Testis (tissue), 2 donors: ENCODE measurements at regions not wholly inside any gene's neighbourhood (a gene's known extent, or its start where the extent isn't known, plus 50 kb on each side); places are given as distances from the start of the nearest gene placed in this dataset.
A peak's percentile ranks its signal among the peaks of the same experiment; 100 is the strongest.

Source experiments
- DNase-seq: peaks from one replicate; pipeline ENCODE4 v3.0.0-alpha.2; 2019
- H3K27ac ChIP-seq, 2 donors: fragments of 200-600 bp; sonication (generic); one replicate each; pipeline ENCODE4 v1.5.1; 2019
- H3K27me3 ChIP-seq: fragments of 200-600 bp; sonication (generic); one replicate; pipeline ENCODE4 v1.5.1; 2019
- H3K36me3 ChIP-seq: fragments of 200-600 bp; sonication (generic); one replicate; pipeline ENCODE4 v1.5.1; 2017; ENCODE audit warnings: low read depth; ENCODE audit errors: missing control alignments
- H3K4me1 ChIP-seq: fragments of 200-600 bp; sonication (generic); one replicate; pipeline ENCODE4 v1.5.1; 2019
- H3K4me3 ChIP-seq, 2 donors: fragments of 200-600 bp; sonication (generic); one replicate each; pipeline ENCODE4 v1.5.1; 2017 to 2019
- H3K9me3 ChIP-seq: fragments of 200-600 bp; sonication (generic); one replicate; pipeline ENCODE4 v1.5.1; 2017
- CTCF ChIP-seq, 3 experiments: fragments of 450-650 bp in 2 of 3; fragments of 200-600 bp in 1 of 3; sonication (generic) in 1 of 3; IDR thresholded peaks; one replicate each; pipeline ENCODE4 v1.5.1; 2016 to 2019; ENCODE audit warnings: antibody characterized with exemption in 3 of 3, mild to moderate bottlenecking in 2 of 3, moderate library complexity in 1 of 3
- POLR2A ChIP-seq: fragments of 450-650 bp; IDR thresholded peaks from one replicate; pipeline ENCODE4 v1.6.1; 2017; ENCODE audit warnings: antibody characterized with exemption, mild to moderate bottlenecking, moderate library complexity
- WGBS, 2 donors: methylation state at CpG; one replicate each; pipeline ENCODE4 v1.1.5; 2018; 5-methylcytosine and 5-hydroxymethylcytosine counted together
- intact Hi-C: fragments of 100-400 bp; cut with DNase I; formaldehyde crosslinking; loops from one replicate; pipeline ENCODE4 v1.15.1; 2023; ENCODE audit warnings: low total_unique reads

GRCh38 chr12:46671102-46671501 is 154.7 kb downstream of the SLC38A4 start:
- H3K4me1 ChIP-seq: no peaks in the 10 kb centered on the region
- no peaks in the 10 kb centered on the region for H3K9me3 ChIP-seq
- 48 to 56% methylated on average over 2 of the region's 2 CpGs for WGBS, 2 donors
- H3K27ac ChIP-seq: no peak overlapping the region
- H3K4me3 ChIP-seq: no peak overlapping the region
- intact Hi-C loops: no loop called here
- H3K36me3 ChIP-seq: no peaks in the 10 kb centered on the region
- H3K27me3 ChIP-seq: no peaks in the 10 kb centered on the region
- peak; percentile 23 for DNase-seq
- TF ChIP-seq POLR2A (no peak), CTCF (IDR thresholded peaks at IDR 0.05) (no peak)

GRCh38 chr12:46670636-46671035 is 155.2 kb downstream of the SLC38A4 start:
- 84 to 92% methylated on average over 1 of the region's 1 CpG for WGBS, 2 donors
- Histone ChIP-seq H3K4me1 (no peaks in the 10 kb centered on the region), H3K27ac (no peak overlapping the region), H3K27me3 (no peaks in the 10 kb centered on the region), H3K4me3 (no peak overlapping the region), H3K9me3 (no peaks in the 10 kb centered on the region), H3K36me3 (no peaks in the 10 kb centered on the region)
- DNase-seq: no peak
- no peak for TF ChIP-seq CTCF (IDR thresholded peaks at IDR 0.05)
- no peak for TF ChIP-seq POLR2A
- intact Hi-C loops: no loop called here

- Histone ChIP-seq H3K9me3 (no peaks in the 10 kb centered on the region), H3K27ac (no peak overlapping the region), H3K4me1 (no peaks in the 10 kb centered on the region), H3K4me3 (no peak overlapping the region), H3K36me3 (no peaks in the 10 kb centered on the region), H3K27me3 (no peaks in the 10 kb centered on the region)
- TF ChIP-seq POLR2A (no peak), CTCF (IDR thresholded peaks at IDR 0.05) (no peak)
- 46 to 50% methylated on average over 2 of the region's 2 CpGs for WGBS, 2 donors
- intact Hi-C loops: loop anchor here (10.0 kb wide), 1 partner anchor 295 kb away; the partner anchor contains the start of gene SLC38A2
- DNase-seq: no peak
These were observed 156.1 kb downstream of the SLC38A4 start for GRCh38 chr12:46669720-46670119.

- H3K27ac ChIP-seq: no peak overlapping the region
- H3K4me3 ChIP-seq: no peak overlapping the region
- no peaks in the 10 kb centered on the region for H3K9me3 ChIP-seq
- H3K36me3 ChIP-seq: no peaks in the 10 kb centered on the region
- no peaks in the 10 kb centered on the region for H3K27me3 ChIP-seq
- no peaks in the 10 kb centered on the region for H3K4me1 ChIP-seq
- intact Hi-C loops: loop anchor here (10.0 kb wide), 1 partner anchor 293 kb away; the partner anchor contains the start of gene SLC38A2
- TF ChIP-seq CTCF (IDR thresholded peaks at IDR 0.05): no peak
- no peak for TF ChIP-seq POLR2A
- no peak for DNase-seq
These were observed 158.2 kb downstream of the SLC38A4 start for GRCh38 chr12:46667551-46667950.

- intact Hi-C loops: loop anchor here (10.0 kb wide), 1 partner anchor 290 kb away; the partner anchor contains the start of gene SLC38A2
- H3K27ac ChIP-seq: no peak overlapping the region
- no peak for TF ChIP-seq CTCF (IDR thresholded peaks at IDR 0.05)
- TF ChIP-seq POLR2A: no peak
- H3K4me1 ChIP-seq: peaks cover 4% of the 10 kb centered on the region
- no peak overlapping the region for H3K4me3 ChIP-seq
- DNase-seq: no peak
- WGBS, 2 donors: 60 to 64% methylated on average over 3 of the region's 3 CpGs
- H3K27me3 ChIP-seq: no peaks in the 10 kb centered on the region
- no peaks in the 10 kb centered on the region for H3K36me3 ChIP-seq
- no peaks in the 10 kb centered on the region for H3K9me3 ChIP-seq
These were observed 161.0 kb downstream of the SLC38A4 start for GRCh38 chr12:46664761-46665287.
